K562 (cell line): ENCODE measurements at regions not wholly inside any gene's neighbourhood (a gene's known extent, or its start where the extent isn't known, plus 50 kb on each side); places are given as distances from the start of the nearest gene placed in this dataset.

ENCODE experiments used
- CHD7 ChIP-seq: fragments of 200-600 bp; sonication (generic); IDR thresholded peaks from one replicate; pipeline ENCODE4 v1.6.1; 2012; ENCODE audit warnings: mild to moderate bottlenecking, low read depth, low read length, inconsistent platforms
- CXXC5 ChIP-seq: fragments of 250-450 bp; sonication (Bioruptor Pico); IDR thresholded peaks from 2 replicates; pipeline ENCODE4 v1.8.0; 2022; ENCODE audit warnings: inconsistent platforms, mild to moderate bottlenecking, moderate library complexity
- HDAC1 ChIP-seq, 2 experiments: fragments of 450-650 bp; IDR thresholded peaks; 2 replicates each; pipeline ENCODE4 v1.6.1; 2016 to 2017; ENCODE audit warnings: inconsistent platforms in 1 of 2, mild to moderate bottlenecking in 1 of 2, moderate library complexity in 1 of 2
- HDGF ChIP-seq: fragments of 450-650 bp; IDR thresholded peaks from 2 replicates; pipeline ENCODE4 v1.6.1; 2016
- LARP7 ChIP-seq: fragments of 450-650 bp; IDR thresholded peaks from 2 replicates; pipeline ENCODE4 v1.6.1; 2016
- MYC ChIP-seq, 2 experiments: fragments of 250-450 bp in 1 of 2; sonication (Bioruptor Pico) in 1 of 2; IDR thresholded peaks; 2 replicates each; pipeline versions ENCODE4 v1.5.1 to v1.6.1; 2012 to 2021; ENCODE audit warnings: low read depth in 2 of 2, borderline replicate concordance in 1 of 2, improper control_type of control experiment in 1 of 2, low read length in 1 of 2, mild to moderate bottlenecking in 1 of 2, moderate library complexity in 1 of 2
- ZZZ3 ChIP-seq: fragments of 450-650 bp; IDR thresholded peaks from 2 replicates; pipeline ENCODE4 v1.6.1; 2016; ENCODE audit warnings: antibody characterized with exemption, mild to moderate bottlenecking, moderate library complexity
- TF ChIP-seq, protein P1 (sequence below): fragments of 450-650 bp; IDR thresholded peaks from 2 replicates; pipeline ENCODE4 v1.6.1; 2017; ENCODE audit warnings: antibody characterized with exemption, mild to moderate bottlenecking
- TF ChIP-seq, protein P2 (sequence below): fragments of 250-450 bp; sonication (Bioruptor Pico); IDR thresholded peaks from 2 replicates; pipeline ENCODE4 v1.9.0; 2021; ENCODE audit warnings: mild to moderate bottlenecking, inconsistent platforms

DNA sequence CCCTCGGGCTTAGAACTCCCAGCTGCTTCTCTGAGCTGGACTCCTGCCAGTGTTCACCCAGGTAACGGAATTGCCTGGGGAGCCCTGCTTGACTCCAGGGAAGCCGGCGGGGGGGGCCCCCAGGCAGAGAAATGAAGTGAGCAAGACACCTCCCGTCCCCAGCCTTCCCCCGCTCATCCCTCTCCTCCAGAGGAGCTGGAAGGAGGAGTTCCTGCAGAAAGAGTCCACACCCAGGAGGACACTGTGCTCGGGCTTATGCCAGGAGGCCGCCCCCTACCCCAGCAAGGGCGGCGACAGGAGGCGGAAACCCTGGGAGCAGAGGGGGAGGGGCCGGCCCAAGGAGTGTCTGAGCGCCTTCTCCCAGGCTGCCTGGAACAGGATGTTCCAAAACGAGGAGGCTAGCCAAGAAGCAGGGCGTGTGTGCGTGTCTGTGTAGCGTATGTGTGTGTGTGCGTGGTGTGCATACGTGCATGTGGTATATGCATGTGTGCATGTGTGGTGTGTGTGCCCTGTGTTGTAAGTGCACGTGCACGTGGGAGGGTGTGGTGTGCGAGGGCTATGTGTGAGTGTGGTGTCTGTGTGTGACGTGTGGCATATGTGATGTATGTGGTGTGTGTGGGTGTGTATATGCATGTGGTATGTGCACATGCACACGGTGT lies 511.3 kb downstream of the SHQ1 start (continued):
- TF ChIP-seq CHD7 = no peak
- TF ChIP-seq MYC (IDR thresholded peaks at IDR 0.05; ENCODE audit: low read depth, low read length) = peak; percentile 46; the same call in 1 of the 2 replicates
- TF ChIP-seq MYC (CRISPR knock-in tag; IDR thresholded peaks at IDR 0.05; ENCODE audit: borderline replicate concordance, low read depth) = no peak
- peak; percentile 80; the same call in 1 of the 2 replicates for TF ChIP-seq LARP7
- peak; percentile 44 for TF ChIP-seq CXXC5 (CRISPR knock-in tag)
- TF ChIP-seq HDAC1 (IDR thresholded peaks at IDR 0.05) = peak in 1 of 2 experiments; percentile 92; a peak in 2 of 4 replicates
- TF ChIP-seq, protein P1, sequence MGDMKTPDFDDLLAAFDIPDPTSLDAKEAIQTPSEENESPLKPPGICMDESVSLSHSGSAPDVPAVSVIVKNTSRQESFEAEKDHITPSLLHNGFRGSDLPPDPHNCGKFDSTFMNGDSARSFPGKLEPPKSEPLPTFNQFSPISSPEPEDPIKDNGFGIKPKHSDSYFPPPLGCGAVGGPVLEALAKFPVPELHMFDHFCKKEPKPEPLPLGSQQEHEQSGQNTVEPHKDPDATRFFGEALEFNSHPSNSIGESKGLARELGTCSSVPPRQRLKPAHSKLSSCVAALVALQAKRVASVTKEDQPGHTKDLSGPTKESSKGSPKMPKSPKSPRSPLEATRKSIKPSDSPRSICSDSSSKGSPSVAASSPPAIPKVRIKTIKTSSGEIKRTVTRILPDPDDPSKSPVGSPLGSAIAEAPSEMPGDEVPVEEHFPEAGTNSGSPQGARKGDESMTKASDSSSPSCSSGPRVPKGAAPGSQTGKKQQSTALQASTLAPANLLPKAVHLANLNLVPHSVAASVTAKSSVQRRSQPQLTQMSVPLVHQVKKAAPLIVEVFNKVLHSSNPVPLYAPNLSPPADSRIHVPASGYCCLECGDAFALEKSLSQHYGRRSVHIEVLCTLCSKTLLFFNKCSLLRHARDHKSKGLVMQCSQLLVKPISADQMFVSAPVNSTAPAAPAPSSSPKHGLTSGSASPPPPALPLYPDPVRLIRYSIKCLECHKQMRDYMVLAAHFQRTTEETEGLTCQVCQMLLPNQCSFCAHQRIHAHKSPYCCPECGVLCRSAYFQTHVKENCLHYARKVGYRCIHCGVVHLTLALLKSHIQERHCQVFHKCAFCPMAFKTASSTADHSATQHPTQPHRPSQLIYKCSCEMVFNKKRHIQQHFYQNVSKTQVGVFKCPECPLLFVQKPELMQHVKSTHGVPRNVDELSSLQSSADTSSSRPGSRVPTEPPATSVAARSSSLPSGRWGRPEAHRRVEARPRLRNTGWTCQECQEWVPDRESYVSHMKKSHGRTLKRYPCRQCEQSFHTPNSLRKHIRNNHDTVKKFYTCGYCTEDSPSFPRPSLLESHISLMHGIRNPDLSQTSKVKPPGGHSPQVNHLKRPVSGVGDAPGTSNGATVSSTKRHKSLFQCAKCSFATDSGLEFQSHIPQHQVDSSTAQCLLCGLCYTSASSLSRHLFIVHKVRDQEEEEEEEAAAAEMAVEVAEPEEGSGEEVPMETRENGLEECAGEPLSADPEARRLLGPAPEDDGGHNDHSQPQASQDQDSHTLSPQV = peak; percentile 77
- TF ChIP-seq HDGF = peak; percentile 97
- no peak for TF ChIP-seq ZZZ3
- TF ChIP-seq, protein P2, sequence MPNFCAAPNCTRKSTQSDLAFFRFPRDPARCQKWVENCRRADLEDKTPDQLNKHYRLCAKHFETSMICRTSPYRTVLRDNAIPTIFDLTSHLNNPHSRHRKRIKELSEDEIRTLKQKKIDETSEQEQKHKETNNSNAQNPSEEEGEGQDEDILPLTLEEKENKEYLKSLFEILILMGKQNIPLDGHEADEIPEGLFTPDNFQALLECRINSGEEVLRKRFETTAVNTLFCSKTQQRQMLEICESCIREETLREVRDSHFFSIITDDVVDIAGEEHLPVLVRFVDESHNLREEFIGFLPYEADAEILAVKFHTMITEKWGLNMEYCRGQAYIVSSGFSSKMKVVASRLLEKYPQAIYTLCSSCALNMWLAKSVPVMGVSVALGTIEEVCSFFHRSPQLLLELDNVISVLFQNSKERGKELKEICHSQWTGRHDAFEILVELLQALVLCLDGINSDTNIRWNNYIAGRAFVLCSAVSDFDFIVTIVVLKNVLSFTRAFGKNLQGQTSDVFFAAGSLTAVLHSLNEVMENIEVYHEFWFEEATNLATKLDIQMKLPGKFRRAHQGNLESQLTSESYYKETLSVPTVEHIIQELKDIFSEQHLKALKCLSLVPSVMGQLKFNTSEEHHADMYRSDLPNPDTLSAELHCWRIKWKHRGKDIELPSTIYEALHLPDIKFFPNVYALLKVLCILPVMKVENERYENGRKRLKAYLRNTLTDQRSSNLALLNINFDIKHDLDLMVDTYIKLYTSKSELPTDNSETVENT (CRISPR knock-in tag) = 0 out of 2 replicates have a peak, but pooled peaks have one; percentile 17
